Amniotic epithelial cell (primary cell): ENCODE measurements at regions not wholly inside any gene's neighbourhood (a gene's known extent, or its start where the extent isn't known, plus 50 kb on each side); places are given as distances from the start of the nearest gene placed in this dataset.

Source experiments
- DNase-seq: peaks from one replicate; pipeline ENCODE4 v3.0.0-alpha.2; 2010; ENCODE audit warnings: low read depth

DNA sequence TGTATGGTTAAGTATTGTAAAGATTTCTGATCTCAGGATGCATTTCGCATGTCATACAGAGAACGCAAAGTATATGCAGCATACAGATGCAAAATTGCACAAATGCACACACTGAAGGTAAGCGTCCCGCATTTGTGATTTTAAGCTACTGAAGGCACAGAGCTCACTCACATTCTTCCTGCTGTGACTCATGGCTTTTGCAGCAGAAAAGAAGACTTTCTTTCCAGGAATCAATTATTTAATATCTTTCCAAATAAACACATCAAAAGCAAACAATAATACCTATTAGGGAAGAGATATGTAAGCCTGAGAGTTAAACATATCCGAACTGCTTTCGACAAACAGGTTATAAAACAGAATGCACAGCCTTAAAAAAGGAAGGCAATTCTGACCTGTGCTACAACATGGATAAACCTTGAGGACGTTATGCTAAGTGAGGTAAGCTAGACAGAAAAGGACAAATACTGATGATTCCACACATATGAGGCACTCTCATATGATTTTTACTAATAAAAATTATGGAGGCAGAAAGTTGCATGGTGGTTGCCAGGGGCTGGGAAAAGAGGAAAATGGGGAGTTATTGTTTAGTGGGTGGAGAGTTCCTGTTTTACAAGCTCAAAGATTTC is 109.0 kb downstream of the TFAP2A start:
- no peak for DNase-seq

DNA sequence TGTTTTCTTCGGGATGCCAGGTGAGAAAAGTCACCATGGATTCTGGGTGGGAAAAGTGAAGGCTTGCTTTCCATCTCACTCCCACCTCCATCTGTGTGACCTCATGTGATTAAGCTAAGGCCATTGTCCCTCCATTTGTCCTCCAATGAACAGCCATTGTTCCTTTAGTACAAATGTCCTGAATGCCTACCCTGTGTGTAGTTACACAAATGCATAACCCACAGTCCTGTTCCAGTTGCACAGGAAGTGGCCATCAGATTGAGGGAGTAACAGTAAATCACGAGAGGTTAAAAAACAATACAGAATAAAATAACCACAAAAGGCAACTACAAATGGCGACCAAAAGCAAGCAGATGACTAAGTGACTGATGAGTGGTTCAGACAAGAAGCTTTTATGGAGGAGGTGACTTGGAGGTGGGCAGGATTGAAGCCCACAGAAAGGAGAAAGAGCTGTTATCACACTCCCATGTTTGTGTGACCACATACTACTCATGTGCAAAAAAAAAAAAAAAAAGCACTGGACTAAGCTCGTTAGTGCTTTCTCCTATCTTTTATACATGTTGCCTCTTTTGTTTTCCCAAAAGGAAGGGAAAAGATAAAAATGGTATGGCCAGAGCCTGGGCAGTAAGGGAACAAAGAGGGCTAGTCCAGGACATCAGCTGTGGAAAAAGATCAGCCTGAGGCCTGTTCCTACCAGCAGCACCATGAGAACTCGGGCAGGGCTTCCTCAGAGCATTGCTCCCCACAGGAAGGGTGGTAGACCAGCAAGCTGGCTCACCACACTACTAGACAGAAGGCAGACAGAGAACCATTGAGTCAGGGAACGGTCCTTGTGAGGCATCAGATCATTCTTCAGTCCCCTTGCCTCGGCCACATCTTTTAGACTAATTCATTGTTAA is 111.0 kb downstream of the TFAP2A start:
- no peak for DNase-seq

DNA sequence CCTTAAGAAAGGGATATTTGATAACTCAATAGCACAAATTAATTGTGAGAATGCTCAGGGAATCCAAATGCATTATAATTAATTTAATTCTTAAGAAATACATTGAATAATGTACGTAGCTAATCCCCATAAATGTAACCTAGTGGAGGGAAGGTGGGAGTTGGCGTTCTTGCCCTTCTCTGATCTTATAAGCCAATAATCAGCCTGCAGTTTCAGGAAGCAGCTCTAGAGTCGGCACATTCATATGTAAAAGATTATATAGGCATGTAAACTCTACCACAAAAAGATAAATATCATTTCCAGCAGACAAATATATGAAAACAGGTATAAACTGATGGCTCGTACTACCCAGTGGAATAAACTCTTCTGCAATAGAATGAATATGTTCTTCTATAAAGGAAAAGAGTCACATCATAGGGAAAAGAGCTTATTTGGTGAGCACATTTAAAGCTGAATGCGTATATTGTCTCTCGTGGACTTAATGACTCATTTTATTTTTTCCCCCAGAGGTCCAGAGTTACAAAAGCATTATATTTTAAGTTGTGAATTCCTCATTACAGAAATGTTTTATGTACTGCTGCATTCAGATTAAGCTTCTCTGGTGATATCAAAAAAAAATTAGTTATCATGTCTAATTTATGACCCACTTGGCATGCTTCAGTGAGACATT is 112.2 kb downstream of the TFAP2A start:
- no peak for DNase-seq

DNA sequence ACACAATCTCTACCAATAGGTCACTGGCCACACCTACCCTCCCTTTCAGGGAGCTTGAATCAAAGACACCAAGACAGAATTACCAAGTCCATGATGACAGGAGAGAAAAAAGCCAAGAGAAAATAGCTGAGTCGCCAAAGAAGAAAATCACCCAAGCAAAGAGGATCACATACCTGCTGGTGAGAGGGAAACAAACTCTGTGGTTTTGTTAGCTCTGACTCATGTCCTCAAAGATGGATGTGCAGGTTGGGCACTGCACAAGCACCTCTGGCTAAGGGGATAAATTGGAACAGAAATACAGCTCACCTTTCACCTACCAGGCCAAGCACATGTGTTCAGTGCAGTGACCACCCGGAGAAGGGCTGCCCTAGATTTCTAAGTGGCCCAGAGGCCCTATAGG is 114.8 kb downstream of the TFAP2A start:
- DNase-seq = no peak

DNA sequence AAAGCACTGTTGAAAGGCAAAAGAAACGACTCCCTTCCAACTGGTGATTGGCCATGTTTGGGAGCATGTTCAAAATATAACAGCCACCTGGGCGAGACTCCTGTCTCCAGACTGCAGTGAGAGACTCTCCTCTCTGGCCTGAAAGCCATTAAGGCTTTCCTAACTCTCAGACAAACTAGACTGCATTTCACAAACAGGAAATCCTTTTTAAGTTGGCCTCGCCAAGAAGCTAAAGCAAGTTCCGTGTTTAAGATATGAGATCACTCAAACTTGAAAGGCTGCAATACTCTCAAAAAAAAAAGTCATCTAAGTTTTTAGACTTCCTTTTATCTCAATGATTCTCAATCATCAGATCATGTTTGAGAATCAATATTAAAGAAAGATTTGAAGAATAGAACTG is 117.0 kb downstream of the TFAP2A start:
- no peak for DNase-seq

DNA sequence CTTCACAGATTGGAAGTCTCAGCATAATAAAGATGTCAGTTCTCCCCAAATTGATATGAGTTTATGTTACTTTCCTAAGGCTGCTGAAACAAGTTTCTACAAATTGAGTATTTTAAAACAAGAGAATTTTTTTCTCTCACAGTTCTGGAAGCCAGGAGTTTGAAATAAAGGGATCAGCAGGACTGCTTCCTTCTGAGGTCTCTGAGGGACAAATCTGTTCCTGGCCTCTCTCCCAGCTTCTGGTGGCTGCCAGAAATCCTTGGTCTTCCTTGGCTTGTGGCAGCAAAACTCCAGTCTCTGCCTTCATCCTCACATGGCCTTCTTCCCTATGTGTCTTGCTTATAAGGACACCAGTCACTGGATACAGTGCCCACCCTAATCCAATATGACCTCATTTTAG is 136.1 kb downstream of the TFAP2A start:
- DNase-seq = no peak

DNA sequence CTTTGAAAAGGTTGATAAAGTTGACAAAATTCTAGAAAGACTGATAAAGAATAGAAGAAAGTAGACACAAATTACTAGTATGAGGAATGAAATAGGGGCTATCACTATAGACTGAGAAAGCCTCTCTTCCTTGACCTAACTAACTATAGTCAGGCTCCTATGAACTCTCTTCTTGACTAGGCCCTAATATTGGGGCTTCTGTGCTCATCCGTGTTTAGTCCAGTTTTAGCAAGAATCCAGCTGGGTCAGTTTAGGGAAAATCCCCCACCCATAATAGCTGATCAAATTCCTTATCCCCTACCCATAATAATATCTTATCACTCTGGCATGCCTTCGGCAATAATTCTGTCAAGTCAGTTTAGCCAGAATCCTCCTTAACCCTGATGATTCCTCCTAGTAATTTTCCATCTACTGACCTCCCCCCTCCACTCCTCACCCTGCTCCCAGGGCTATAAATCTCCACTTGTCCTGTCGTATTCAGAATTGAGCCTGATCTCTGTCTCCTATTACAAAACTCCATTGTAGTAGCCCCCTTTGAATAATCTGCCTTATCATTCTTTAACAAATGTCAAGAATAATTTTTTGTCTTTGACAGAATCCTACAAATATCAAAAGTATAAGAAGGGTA is 138.1 kb downstream of the TFAP2A start:
- no peak for DNase-seq

DNA sequence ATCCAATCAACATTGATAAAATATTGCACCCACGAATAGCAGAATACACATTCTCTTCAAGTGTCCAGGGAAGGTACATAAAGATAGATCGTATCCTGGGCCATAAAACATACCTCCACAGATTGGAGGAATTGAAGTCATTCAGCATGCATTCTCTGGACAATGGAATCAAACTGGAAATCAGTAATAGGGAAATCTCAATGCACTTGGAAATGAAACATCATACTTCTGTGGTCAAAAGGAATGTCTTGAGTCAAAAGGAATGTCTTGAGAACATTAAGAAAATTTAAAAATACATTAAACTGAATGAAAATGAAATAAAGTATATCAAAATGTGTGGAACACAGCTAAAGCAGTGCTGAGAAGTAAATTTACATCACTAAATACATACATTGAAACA is 138.8 kb downstream of the TFAP2A start:
- DNase-seq = no peak

DNA sequence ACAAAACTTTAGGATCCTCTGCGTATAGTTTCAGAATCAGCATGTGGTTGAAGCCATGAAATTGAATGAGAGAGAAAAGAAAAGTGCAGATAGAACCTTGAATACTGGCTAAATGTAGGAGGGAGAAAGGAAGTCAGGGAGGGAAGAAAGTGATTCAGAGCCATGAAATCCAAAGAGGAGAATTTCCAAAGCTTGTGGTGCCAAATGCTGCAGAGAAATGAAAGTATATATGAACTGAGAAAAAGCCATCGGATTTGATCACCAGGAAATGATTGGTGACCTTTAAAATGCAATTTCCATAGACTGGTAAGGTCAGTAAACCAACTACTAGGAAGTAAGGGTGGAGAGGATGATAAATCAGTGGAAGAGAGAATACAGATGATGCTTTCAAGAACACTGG is 142.3 kb downstream of the TFAP2A start:
- no peak for DNase-seq

DNA sequence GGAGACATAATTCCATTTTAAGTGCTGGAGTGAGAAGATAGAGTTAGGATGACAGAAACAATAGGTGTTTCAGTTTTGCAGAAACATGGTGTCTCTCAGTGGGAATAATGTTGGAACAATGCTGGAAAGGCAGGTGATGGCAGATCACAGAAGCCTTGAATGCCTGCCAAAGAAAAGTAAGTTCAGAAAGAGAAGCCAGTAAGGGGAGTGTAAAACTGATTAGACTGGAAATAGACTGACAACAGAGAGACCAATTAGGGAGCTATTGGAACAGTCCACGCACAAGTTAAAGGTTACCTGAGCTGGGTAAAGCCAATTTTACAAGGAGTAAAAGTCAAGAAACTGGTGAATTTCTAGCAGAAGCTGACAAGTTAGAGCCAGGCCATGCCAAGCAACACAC is 142.9 kb downstream of the TFAP2A start:
- no peak for DNase-seq

DNA sequence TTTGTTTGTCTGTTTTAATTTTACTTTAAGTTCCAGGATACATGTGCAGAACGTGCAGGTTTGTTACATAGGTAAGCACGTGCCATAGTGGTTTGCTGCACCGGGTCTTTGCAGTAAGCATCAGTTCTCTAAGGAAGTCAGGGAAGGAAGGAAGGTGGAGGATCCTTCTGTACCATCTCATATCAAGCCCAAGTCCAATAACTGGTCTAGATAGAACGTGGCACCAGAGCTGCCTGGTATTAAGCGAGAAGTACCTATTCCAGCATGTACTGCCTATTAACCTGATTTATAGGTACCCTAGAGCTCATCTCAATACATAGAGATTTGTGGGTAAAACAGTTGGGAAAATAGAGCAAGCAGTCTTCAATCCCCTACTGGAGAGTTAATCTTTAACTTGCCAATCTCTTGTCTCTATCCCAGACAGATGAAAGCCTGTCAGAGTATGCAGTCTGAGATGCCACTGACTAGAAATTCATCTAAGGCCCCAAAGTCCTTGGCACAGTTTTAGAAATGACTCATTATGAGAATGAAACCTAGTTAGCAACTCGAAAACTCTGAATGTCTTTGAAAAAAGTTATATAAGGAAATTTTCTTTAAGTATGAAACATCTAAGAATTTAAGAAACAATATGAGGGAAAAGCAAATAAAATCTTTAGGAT is 144.9 kb downstream of the TFAP2A start:
- DNase-seq = no peak

DNA sequence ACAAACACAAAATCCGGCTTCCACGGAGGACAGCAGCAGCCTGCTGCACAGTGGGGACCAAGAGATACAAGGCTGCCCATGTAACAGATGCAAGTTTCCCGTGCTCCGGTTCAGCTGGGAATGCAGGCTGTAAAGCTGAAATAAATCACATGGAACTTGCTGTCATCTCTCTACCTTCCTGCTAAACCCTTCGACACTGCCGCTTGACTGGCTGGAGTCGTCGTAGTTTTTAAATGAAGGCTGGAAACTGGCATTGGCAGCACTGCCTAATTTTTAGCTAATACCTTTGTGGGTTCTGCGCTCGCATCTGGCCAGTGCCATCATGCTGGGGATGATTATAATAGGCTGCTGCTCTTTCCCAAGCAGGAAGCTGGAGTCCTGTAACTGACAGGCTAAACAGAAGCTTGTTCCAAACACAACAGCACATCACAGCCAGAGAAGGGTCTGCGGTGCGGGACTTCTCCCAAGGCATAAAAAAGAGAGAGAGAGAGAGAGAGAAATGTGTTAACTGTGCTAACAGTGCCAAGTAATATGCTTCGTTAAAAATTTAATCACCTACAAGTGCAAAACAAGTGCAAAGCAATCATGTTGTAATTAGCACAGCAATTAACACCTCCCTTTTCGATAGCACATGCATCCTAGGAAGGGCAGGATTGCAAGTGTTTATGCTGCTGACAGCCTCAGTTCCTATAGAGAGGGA is 146.1 kb downstream of the TFAP2A start:
- DNase-seq = no peak

DNA sequence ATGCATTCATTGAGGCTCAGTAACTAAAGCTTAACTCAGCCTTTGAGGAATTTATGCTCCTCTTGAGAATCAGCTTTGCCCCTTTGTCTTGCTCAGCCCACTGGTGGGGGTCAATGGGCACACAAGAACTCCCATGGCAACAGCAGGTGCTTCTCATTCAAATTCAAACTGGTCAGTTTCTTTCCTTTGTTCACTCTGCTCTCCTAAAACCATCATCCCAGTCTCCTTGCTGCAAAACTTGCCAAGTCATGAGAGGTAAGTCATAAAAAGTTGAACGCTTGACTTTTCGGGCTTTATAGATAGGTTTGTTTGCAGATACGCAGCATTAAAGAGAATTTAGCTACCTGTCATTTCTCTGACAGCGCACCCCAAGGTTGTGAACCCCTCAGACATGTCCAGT is 146.8 kb downstream of the TFAP2A start:
- DNase-seq = no peak

DNA sequence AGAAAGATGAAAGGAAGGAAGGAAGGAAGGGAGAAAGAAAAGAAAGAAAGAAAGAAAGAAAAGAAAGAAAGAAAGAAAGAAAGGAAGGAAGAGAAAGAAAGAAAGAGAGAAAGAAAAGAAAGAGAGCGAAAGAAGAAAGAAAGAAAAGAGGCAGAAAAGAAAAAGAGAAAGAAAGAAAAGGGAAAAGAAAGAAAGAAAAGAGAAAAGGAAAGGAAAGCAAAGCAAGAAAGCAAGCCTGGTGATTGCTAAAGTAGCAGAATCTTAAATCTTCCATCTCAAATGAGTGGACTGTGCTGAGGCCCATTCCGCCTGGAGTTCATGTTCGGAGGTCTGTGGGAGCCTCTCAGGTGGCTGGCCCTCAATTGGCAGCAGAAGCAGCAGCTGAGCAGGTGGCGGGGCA is 148.4 kb downstream of the TFAP2A start:
- no peak for DNase-seq

DNA sequence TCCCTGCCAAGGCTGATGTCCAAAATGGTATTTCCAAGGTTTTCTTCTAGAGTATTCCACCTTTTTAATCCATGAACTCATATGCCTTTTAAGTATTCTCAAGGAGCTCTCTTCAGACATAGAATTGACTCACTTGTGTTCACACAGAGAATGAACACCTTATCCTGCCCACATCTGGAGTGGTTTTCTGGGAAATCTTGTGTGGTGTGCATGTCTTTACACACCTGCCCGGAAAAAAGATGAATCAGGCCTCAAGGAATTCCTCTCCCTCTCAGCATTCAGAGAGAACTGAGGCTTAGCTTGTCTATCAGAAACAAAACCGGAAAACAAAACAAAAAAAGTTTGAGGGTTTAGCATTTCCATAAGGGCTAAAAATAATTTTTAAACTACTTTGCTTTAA is 148.8 kb downstream of the TFAP2A start:
- DNase-seq = no peak

DNA sequence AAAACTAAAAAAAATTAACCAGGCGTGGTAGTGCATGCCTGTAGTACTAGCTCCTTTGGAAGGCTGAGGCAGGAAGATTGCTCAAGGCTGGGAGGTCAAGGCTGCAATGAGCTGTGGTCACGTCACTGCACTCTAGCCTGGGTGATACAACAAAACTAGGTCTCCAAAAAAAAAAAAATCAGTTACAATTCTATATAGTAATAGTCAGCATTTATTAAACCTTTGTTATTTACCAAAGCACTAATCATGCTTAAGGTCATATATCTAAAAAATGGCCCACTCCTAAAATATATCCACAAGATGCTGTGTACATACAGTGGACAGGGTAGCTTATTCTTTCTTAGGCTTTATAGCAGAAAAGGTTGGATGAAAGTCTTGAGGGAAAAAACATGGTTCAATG is 152.4 kb downstream of the TFAP2A start:
- DNase-seq = no peak

DNA sequence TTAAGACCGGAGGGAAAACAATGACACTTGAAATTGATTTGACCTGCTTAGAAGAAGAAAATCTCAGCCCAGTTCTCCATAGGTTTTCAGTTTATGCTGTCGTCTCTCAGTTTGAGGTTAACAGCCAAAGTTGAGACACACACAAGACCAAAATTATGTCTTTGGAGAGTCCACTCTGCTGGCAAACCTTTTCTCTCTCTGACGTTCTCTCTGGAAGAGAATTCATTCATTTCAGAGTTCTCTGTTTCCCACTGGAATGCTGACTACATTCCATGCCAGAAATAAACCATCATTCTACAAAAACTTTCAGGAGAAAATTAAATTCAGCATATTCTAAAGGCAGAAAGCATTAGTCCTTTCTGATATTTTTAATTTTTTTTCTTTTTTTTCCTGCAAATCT is 155.2 kb downstream of the TFAP2A start:
- DNase-seq = no peak

DNA sequence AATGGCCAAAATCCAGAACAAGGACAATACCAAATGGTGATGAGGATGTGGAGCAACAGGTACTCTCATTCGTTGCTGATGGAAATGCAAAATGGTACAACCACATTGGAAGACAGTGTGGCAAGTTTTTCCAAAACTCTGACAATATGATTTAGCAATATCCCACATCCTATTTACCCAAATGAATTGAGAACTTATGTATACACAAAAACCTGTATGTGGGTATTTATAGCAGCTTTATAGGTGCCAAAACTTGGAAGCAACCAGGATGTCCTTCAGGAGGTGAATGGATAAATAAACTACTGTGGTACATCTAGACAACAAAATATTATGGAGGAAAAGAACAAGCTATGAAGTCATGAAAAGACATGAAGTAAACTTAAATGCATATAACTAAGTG is 156.5 kb downstream of the TFAP2A start:
- no peak for DNase-seq

DNA sequence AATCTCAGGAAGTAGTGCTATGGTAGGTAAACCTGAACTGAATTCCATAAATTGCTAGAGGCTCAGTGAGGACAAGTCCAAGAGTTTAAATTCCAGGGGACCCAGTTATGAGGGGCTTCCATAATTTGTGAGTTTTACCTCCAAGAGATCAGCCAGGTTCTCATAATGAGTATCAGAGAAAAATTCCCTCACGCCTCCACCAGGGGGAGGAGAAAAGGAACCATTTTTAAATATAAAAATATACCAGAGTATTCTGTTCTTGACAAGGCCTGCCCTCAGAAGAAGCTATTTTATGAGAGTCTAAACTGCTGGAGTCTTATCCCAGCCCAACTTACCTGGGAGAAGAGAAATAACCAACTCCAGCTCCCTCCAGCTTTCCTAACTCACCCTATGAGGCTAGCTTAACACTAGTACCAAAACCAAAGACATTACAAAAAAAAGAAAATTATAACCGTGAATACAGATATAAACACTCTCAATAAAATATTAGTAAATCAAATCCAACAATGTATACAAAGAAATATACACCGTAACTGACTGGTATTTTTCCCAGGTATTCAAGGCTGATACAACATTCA is 158.7 kb downstream of the TFAP2A start:
- DNase-seq = peak; percentile 1

DNA sequence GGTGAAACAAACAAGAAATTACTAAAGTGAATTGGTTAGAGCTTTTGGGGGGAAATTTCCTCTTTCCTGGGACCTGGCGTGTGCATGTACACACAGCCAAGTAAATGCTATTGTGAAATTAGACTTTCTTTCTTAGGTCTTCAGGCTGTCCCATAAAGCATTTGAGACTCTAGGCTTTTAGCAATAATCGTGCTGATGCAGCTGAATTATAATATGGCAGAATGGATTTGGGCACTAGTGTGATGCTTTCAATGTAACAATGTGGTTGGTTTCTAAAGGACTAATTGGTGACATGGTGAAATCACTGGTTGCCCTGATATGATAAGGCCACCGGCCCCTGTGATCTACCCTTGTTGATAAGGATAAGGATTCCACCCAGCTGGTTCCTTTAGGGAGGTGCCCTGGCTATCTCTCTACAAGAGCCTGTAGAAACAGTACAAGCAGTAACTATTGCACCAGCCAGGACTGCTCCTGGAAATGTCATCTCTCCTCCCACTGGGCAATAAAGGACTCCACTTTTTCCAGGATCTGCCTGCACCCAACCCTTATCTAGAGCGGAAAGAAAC is 164.1 kb downstream of the TFAP2A start:
- DNase-seq = no peak

DNA sequence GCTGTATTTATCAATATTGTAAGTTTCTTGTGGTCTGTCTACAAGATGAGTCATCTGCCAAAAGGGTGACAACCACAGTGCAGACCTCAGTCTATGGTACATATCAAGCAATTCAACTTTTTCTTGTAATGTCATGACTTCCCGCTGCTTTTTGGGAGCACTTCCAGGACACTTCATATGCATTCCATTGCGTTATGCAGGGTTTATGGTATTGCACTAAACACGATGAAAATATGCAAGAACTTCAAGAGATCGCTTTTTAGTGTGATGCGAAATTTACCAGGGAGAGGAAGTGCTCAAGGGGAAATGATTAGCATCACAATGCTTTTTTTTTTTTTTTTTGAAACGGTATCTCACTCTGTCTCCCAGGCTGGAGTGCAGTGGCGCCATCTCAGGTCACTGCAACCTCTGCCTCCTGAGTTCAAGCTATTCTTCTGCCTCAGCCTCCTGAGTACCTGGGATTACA is 166.5 kb downstream of the TFAP2A start:
- DNase-seq = no peak
